ENCODE measurements at regions not wholly inside any gene's neighbourhood (a gene's known extent, or its start where the extent isn't known, plus 50 kb on each side); places are given as distances from the start of the nearest gene placed in this dataset.

- in situ Hi-C loops (cut with MboI; ENCODE audit: low sequenced_read_pairs) (no loop called here), dilution Hi-C loops (cut with HindIII; ENCODE audit: low sequenced_read_pairs, unreplicated experiment) (no loop called here), intact Hi-C loops (cut with micrococcal nuclease) (no loop called here)
- no TSS peak for BruUV-seq (replicated peaks)
- ATAC-seq (ENCODE audit: low read depth) (no peak), DNase-seq (no peak)
- Histone ChIP-seq H3K9ac (ENCODE audit: low read depth, low read length) (no peak overlapping the region), H2BK15ac (ENCODE audit: low read depth, low read length) (no peak overlapping the region), H3K36me3 (ENCODE audit: control insufficient read depth, insufficient read depth, low read length) (no peaks in the 10 kb centered on the region), H3K14ac (replicated peaks; ENCODE audit: low read depth, low read length) (peak overlapping the region; percentile 52; the same call in 1 of the 2 replicates), H4K20me1 (ENCODE audit: insufficient read depth, low read length) (no peaks in the 10 kb centered on the region), H3K23ac (ENCODE audit: low read depth, low read length) (no peak overlapping the region), H3K79me1 (ENCODE audit: low read depth in 1 of 2, low read length in 2 of 2) (no peaks in the 10 kb centered on the region), H3K4me3 (ENCODE audit: insufficient read depth, low read depth, low read length) (no peak overlapping the region), H3K27ac (ENCODE audit: insufficient read depth, low read length) (no peak overlapping the region), H3K4ac (ENCODE audit: low read depth, low read length) (no peak overlapping the region), H2AFZ (replicated peaks; ENCODE audit: low read length, poor library complexity) (peak overlapping the region; percentile 8), H2AK5ac (ENCODE audit: low read depth, low read length) (no peak overlapping the region), H3K4me1 (ENCODE audit: control insufficient read depth, insufficient read depth, low read length) (peaks cover 5% of the 10 kb centered on the region), H4K5ac (ENCODE audit: low read depth, low read length) (no peak overlapping the region), H2BK20ac (ENCODE audit: low read depth, low read length) (no peak overlapping the region), H3K27me3 (ENCODE audit: control insufficient read depth, insufficient read depth, low read length) (no peaks in the 10 kb centered on the region), H2BK120ac (ENCODE audit: low read depth, low read length) (no peak overlapping the region), H3K56ac (ENCODE audit: extremely low read depth, insufficient read depth, low read length) (no peak overlapping the region), H3K9me3 (ENCODE audit: control insufficient read depth, insufficient read depth, low read length) (peaks cover 2% of the 10 kb centered on the region; the same call in 1 of the 2 replicates), H3K9me1 (ENCODE audit: insufficient read depth, low read length) (no peaks in the 10 kb centered on the region), H4K8ac (ENCODE audit: low read depth in 2 of 2, low read length in 2 of 2) (no peak overlapping the region), H3K4me2 (ENCODE audit: low read depth, low read length) (no peak overlapping the region), H2BK5ac (ENCODE audit: low read depth, low read length, poor library complexity, severe bottlenecking) (no peak overlapping the region), H3K18ac (ENCODE audit: low read depth, low read length) (no peak overlapping the region), H2AK9ac (replicated peaks; ENCODE audit: low read depth, low read length, poor library complexity) (no peak overlapping the region), H4K91ac (ENCODE audit: insufficient read depth, low read depth, low read length) (no peak overlapping the region)
- no peak for TF ChIP-seq ELK1 (IDR thresholded peaks at IDR 0.05; ENCODE audit: borderline replicate concordance, low read depth, low read length)
- TF ChIP-seq NFE2L2 (IDR thresholded peaks at IDR 0.05; ENCODE audit: low read depth, low read length) = no peak
- TF ChIP-seq, protein P1, sequence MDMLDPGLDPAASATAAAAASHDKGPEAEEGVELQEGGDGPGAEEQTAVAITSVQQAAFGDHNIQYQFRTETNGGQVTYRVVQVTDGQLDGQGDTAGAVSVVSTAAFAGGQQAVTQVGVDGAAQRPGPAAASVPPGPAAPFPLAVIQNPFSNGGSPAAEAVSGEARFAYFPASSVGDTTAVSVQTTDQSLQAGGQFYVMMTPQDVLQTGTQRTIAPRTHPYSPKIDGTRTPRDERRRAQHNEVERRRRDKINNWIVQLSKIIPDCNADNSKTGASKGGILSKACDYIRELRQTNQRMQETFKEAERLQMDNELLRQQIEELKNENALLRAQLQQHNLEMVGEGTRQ (IDR thresholded peaks at IDR 0.05; ENCODE audit: low read depth, low read length) = no peak
- no peak for TF ChIP-seq CHD1 (IDR thresholded peaks at IDR 0.05; ENCODE audit: low read depth, low read length)
- no peak for TF ChIP-seq RAD21 (IDR thresholded peaks at IDR 0.05; ENCODE audit: low read length)
- no peak for TF ChIP-seq CEBPB (IDR thresholded peaks at IDR 0.05; ENCODE audit: low read depth, low read length)
- no peak for TF ChIP-seq MAFK (IDR thresholded peaks at IDR 0.05; ENCODE audit: low read depth, low read length)
- TF ChIP-seq MAZ (IDR thresholded peaks at IDR 0.05; ENCODE audit: borderline replicate concordance, low read depth, low read length) = no peak
- TF ChIP-seq, protein P2, sequence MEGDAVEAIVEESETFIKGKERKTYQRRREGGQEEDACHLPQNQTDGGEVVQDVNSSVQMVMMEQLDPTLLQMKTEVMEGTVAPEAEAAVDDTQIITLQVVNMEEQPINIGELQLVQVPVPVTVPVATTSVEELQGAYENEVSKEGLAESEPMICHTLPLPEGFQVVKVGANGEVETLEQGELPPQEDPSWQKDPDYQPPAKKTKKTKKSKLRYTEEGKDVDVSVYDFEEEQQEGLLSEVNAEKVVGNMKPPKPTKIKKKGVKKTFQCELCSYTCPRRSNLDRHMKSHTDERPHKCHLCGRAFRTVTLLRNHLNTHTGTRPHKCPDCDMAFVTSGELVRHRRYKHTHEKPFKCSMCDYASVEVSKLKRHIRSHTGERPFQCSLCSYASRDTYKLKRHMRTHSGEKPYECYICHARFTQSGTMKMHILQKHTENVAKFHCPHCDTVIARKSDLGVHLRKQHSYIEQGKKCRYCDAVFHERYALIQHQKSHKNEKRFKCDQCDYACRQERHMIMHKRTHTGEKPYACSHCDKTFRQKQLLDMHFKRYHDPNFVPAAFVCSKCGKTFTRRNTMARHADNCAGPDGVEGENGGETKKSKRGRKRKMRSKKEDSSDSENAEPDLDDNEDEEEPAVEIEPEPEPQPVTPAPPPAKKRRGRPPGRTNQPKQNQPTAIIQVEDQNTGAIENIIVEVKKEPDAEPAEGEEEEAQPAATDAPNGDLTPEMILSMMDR (conservative IDR thresholded peaks at IDR 0.05; ENCODE audit: low read depth, low read length) = no peak
- no peak for TF ChIP-seq FOS (IDR thresholded peaks at IDR 0.05; ENCODE audit: low read depth, low read length)
- no peak for TF ChIP-seq SMC3 (IDR thresholded peaks at IDR 0.05; ENCODE audit: low read depth, low read length)
- no peak for TF ChIP-seq MXI1 (IDR thresholded peaks at IDR 0.05; ENCODE audit: borderline replicate concordance, low read depth, low read length)
- TF ChIP-seq RCOR1 (IDR thresholded peaks at IDR 0.05; ENCODE audit: insufficient replicate concordance, low read length) = no peak
- no peak for TF ChIP-seq BHLHE40 (IDR thresholded peaks at IDR 0.05; ENCODE audit: low read depth, low read length)
- no peak for TF ChIP-seq RFX5 (IDR thresholded peaks at IDR 0.05; ENCODE audit: low read depth, low read length)
- TF ChIP-seq POLR2A (IDR thresholded peaks at IDR 0.05; ENCODE audit: low read depth, low read length) = no peak
- POLR2A ChIA-PET (ENCODE audit: unreplicated experiment) = interaction anchor here (0.6 kb wide), 1 partner anchor 8 kb away, joined by 3 read pairs; no protein-coding TSS in a partner anchor
- CTCF ChIA-PET = no interaction called here
- 89% methylated on average over 2 of the region's 9 CpGs; no CpG with 5 or more reads in 1 of the 2 experiments for WGBS, 2 experiments (ENCODE audit: extremely low coverage in 2 of 2, insufficient read length in 1 of 2)
These were observed 217.6 kb downstream of the KLF6 start for GRCh38 chr10:3567291-3567963.
